Osteoblast (primary cell): ENCODE measurements at regions not wholly inside any gene's neighbourhood (a gene's known extent, or its start where the extent isn't known, plus 50 kb on each side); places are given as distances from the start of the nearest gene placed in this dataset.

ENCODE experiments used
- DNase-seq: peaks from one replicate; pipeline ENCODE4 v3.0.0; 2011; ENCODE audit warnings: low spot score, mixed read lengths; ENCODE audit not compliant: insufficient read length; ENCODE audit errors: missing footprints
- H2AFZ ChIP-seq: 2 replicates; pipeline ENCODE4 v1.6.0; 2011; ENCODE audit warnings: mild to moderate bottlenecking, low read length
- H3K27ac ChIP-seq: 2 replicates; pipeline ENCODE4 v1.5.1; 2011; ENCODE audit warnings: mild to moderate bottlenecking, low read depth, low read length, moderate library complexity
- H3K27me3 ChIP-seq: 2 replicates; pipeline ENCODE4 v1.6.0; 2012; ENCODE audit warnings: mild to moderate bottlenecking, control low read depth, inconsistent platforms, low read length, moderate library complexity; ENCODE audit not compliant: insufficient read depth
- H3K36me3 ChIP-seq: 2 replicates; pipeline ENCODE4 v1.5.1; 2011; ENCODE audit warnings: mild to moderate bottlenecking, low read length, control low read depth, moderate library complexity; ENCODE audit not compliant: insufficient read depth
- H3K4me1 ChIP-seq: 2 replicates; pipeline ENCODE4 v1.5.1; 2011; ENCODE audit warnings: mild to moderate bottlenecking, low read length, control low read depth, moderate library complexity; ENCODE audit not compliant: insufficient read depth
- H3K4me2 ChIP-seq: 2 replicates; pipeline ENCODE4 v1.6.0; 2011; ENCODE audit warnings: mild to moderate bottlenecking, low read length; ENCODE audit not compliant: insufficient read depth
- H3K4me3 ChIP-seq: fragments of 200-600 bp; sonication (generic); 3 replicates; pipeline ENCODE4 v1.5.1; 2012; ENCODE audit warnings: mild to moderate bottlenecking, low read length, inconsistent platforms; ENCODE audit not compliant: insufficient read depth
- H3K79me2 ChIP-seq: 2 replicates; pipeline ENCODE4 v1.6.0; 2012; ENCODE audit warnings: mild to moderate bottlenecking, low read length, control low read depth, inconsistent platforms; ENCODE audit not compliant: insufficient read depth
- H3K9me3 ChIP-seq: 2 replicates; pipeline ENCODE4 v1.5.1; 2011; ENCODE audit warnings: low read depth, low read length, control low read depth
- H4K20me1 ChIP-seq: 2 replicates; pipeline ENCODE4 v1.6.0; 2012; ENCODE audit warnings: mild to moderate bottlenecking, low read length, control low read depth; ENCODE audit not compliant: insufficient read depth
- TF ChIP-seq, protein P1 (sequence below): IDR thresholded peaks from 2 replicates; pipeline ENCODE4 v1.5.1; 2011; ENCODE audit warnings: mild to moderate bottlenecking, low read depth, low read length, moderate library complexity; ENCODE audit errors: extremely low read depth

GRCh38 chr4:20603671-20604313 lies 96.5 kb upstream of the PACRGL start:
- Histone ChIP-seq H3K36me3 (peaks cover 4% of the 10 kb centered on the region), H3K27ac (no peak overlapping the region), H3K9me3 (no peaks in the 10 kb centered on the region), H3K79me2 (no peaks in the 10 kb centered on the region), H4K20me1 (no peaks in the 10 kb centered on the region), H2AFZ (no peak overlapping the region), H3K4me3 (no peak overlapping the region), H3K4me1 (peaks cover 6% of the 10 kb centered on the region), H3K4me2 (peak overlapping the region; percentile 14), H3K27me3 (no peaks in the 10 kb centered on the region)
- TF ChIP-seq, protein P1, sequence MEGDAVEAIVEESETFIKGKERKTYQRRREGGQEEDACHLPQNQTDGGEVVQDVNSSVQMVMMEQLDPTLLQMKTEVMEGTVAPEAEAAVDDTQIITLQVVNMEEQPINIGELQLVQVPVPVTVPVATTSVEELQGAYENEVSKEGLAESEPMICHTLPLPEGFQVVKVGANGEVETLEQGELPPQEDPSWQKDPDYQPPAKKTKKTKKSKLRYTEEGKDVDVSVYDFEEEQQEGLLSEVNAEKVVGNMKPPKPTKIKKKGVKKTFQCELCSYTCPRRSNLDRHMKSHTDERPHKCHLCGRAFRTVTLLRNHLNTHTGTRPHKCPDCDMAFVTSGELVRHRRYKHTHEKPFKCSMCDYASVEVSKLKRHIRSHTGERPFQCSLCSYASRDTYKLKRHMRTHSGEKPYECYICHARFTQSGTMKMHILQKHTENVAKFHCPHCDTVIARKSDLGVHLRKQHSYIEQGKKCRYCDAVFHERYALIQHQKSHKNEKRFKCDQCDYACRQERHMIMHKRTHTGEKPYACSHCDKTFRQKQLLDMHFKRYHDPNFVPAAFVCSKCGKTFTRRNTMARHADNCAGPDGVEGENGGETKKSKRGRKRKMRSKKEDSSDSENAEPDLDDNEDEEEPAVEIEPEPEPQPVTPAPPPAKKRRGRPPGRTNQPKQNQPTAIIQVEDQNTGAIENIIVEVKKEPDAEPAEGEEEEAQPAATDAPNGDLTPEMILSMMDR = no peak
- DNase-seq = peak; percentile 35

DNA sequence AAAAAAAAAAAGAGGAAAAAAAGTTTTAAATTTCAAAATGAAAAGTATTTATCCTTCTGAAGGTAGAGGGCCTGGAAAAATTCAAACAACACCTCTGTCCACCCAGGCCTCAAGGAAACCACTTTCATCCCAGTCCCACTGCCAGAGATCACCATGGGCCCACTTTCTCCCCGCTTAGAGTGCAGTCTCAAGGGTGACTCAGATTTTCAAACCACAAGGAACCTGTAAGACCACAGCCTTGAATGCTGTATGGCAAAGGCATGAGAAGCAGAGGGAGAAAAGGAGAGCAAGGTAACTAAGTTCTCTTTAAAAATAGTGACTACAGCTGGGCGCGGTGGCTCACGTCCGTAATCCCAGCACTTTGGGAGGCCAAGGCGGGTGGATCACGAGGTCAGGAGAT lies 87.9 kb upstream of the PACRGL start:
- Histone ChIP-seq H3K4me2 (no peak overlapping the region), H3K4me1 (peaks cover 12% of the 10 kb centered on the region), H3K36me3 (peaks cover 7% of the 10 kb centered on the region), H2AFZ (no peak overlapping the region), H3K79me2 (no peaks in the 10 kb centered on the region), H3K9me3 (no peaks in the 10 kb centered on the region), H3K27me3 (no peaks in the 10 kb centered on the region), H4K20me1 (no peaks in the 10 kb centered on the region), H3K27ac (no peak overlapping the region), H3K4me3 (no peak overlapping the region)
- DNase-seq = no peak
- TF ChIP-seq, protein P1 = no peak

DNA sequence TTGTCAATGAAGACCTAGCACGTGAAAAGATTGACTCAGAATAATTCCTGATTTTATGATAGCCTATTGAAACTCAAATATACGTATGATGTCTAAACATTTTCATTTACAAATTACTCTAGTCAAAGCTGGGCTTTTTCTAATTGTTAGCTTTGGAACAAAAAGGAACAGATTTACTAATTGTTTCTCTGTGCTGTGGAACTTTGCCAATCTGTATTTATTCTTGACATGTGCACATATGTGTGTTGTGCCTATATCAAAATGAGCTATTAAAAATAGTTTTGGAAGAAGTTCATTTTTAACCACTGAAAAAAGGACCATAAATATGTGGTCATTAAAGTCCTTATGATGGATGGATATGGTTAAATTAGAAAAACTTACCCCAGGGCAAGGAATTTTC lies 85.4 kb upstream of the PACRGL start:
- H4K20me1 ChIP-seq = no peaks in the 10 kb centered on the region
- DNase-seq = no peak
- H3K36me3 ChIP-seq = peaks cover 15% of the 10 kb centered on the region
- H3K4me3 ChIP-seq = no peak overlapping the region
- H3K27me3 ChIP-seq = no peaks in the 10 kb centered on the region
- H3K4me2 ChIP-seq = no peak overlapping the region
- peaks cover 12% of the 10 kb centered on the region for H3K4me1 ChIP-seq
- no peak overlapping the region for H2AFZ ChIP-seq
- no peaks in the 10 kb centered on the region for H3K79me2 ChIP-seq
- H3K9me3 ChIP-seq = no peaks in the 10 kb centered on the region
- TF ChIP-seq, protein P1 = no peak
- H3K27ac ChIP-seq = no peak overlapping the region

DNA sequence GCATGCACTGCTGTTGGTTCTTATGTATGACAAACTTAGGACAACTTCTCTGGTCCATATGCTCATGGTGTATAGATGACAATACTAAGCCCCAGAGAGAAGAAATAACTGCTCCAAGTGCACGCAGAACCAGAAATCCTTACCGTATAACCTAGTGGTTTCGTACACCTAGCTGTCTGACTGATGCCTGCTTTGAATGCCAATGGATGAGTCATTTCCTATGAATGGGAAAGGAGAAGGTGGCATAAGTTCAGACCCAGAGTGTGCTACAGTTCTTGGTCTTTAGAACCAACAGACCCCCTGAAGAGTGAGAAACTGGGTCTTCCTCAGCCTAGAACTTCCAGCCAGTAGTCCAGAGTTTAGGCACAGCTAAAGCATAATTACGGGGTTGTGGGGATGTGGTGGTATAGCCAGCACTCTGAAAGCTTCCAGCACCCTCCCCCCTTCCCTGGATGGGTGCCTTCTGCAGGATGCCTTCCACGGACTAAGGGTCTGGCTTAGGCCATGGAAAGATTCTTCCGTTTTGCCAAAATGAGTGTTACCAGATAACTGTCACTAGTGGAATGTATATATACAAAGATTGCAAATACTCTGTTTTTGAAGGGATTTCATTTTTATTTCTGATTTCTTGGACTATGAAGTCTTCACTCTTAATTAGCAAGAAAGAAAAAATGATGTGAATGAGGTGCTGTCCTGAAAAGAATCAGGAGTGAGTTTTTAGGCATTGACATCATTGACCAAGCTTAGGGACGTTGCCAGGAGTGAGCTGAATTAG lies 84.6 kb upstream of the PACRGL start:
- no peaks in the 10 kb centered on the region for H3K9me3 ChIP-seq
- no peak overlapping the region for H3K4me3 ChIP-seq
- peaks cover 15% of the 10 kb centered on the region for H3K36me3 ChIP-seq
- no peaks in the 10 kb centered on the region for H3K27me3 ChIP-seq
- peak overlapping the region; percentile 23 for H3K4me2 ChIP-seq
- no peak overlapping the region for H3K27ac ChIP-seq
- H3K79me2 ChIP-seq = no peaks in the 10 kb centered on the region
- no peaks in the 10 kb centered on the region for H4K20me1 ChIP-seq
- no peak overlapping the region for H2AFZ ChIP-seq
- H3K4me1 ChIP-seq = peaks cover 12% of the 10 kb centered on the region
- TF ChIP-seq, protein P1 = no peak
- DNase-seq = peak; percentile 71
